ENCODE measurements at regions not wholly inside any gene's neighbourhood (a gene's known extent, or its start where the extent isn't known, plus 50 kb on each side); places are given as distances from the start of the nearest gene placed in this dataset.

DNA sequence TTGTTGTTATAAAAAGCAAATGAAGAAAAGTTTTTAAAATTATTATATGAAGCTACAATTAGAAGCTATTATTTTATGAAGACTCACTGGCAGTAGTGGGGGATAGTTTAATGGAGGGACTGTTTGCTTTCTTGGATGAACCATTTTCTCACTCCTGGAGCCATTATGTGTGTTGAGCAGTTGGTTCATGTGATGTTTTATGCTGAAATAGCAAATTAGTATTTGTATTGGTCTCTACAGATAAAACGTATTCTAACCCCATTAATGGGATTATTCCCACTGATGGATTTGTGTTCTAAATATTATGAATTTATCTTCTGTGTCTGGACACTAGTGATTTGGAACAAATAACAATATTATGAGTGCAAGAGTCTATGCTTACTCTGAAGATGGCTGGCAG lies 507.5 kb upstream of the FSHR start:
- no peak for DNase-seq (ENCODE audit: low read depth)
- TF ChIP-seq, protein P1, sequence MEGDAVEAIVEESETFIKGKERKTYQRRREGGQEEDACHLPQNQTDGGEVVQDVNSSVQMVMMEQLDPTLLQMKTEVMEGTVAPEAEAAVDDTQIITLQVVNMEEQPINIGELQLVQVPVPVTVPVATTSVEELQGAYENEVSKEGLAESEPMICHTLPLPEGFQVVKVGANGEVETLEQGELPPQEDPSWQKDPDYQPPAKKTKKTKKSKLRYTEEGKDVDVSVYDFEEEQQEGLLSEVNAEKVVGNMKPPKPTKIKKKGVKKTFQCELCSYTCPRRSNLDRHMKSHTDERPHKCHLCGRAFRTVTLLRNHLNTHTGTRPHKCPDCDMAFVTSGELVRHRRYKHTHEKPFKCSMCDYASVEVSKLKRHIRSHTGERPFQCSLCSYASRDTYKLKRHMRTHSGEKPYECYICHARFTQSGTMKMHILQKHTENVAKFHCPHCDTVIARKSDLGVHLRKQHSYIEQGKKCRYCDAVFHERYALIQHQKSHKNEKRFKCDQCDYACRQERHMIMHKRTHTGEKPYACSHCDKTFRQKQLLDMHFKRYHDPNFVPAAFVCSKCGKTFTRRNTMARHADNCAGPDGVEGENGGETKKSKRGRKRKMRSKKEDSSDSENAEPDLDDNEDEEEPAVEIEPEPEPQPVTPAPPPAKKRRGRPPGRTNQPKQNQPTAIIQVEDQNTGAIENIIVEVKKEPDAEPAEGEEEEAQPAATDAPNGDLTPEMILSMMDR (conservative IDR thresholded peaks at IDR 0.05; ENCODE audit: low read depth, low read length), result no peak
- H3K4me3 ChIP-seq (ENCODE audit: low read depth, low read length), result no peak overlapping the region

DNA sequence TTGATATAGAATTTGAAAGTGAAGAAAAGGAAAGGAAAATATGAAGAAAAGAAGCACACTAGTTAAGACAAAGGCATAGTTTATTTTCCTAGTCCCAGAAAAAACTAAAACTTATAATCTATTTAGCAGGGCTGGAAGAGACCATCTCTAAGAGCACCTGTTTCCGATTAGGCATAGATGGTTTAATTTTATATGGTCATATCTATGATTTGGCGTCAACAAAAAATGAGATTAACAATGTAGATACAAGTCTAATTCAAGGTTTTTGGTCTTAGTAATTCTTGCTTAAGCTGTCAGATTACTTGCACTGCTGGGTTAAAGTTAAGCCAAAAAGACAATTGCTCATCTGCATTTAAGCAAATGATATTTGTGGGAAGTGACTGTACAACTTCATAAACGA lies 502.5 kb upstream of the FSHR start:
- TF ChIP-seq, protein P1 (conservative IDR thresholded peaks at IDR 0.05; ENCODE audit: low read depth, low read length), result no peak
- H3K4me3 ChIP-seq (ENCODE audit: low read depth, low read length), result no peak overlapping the region
- no peak for DNase-seq (ENCODE audit: low read depth)

DNA sequence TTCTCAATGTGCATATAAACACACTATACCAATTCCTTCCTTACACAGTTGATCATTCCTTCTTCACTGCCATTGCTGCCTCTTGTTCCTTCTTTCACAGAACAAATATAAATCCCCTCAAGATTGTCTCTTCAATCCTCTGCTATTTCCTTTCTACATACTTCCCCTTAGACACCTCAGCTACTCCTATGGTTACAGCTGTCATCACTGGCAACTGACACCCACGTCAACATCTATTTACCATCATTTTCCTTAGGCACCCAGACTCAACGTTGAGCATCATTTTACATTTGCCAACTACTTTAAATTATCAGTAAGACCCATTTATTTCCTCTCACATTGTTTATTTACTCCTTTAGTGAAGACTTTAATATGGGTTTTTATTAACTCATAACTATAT lies 488.8 kb upstream of the FSHR start:
- TF ChIP-seq, protein P1 (conservative IDR thresholded peaks at IDR 0.05; ENCODE audit: low read depth, low read length), result no peak
- no peak for DNase-seq (ENCODE audit: low read depth)
- no peak overlapping the region for H3K4me3 ChIP-seq (ENCODE audit: low read depth, low read length)

DNA sequence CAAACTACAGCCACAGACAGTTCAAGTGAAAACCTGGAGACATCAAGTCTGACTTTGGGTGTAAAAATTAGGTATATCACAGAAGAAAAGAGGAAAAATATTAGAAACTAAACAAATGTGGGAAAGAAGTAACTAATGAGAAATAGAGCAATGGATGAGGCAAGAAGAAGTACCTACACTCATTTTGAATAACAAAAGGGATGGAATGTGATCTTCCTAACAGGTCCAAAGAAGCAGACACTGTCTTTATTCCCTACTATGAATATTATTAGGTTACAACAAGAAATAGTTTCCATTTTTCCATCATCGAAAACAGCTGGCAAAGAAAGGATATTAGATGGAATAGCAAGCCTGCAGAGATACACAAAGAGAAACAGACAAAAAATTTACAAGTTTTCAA lies 486.3 kb upstream of the FSHR start:
- H3K4me3 ChIP-seq (ENCODE audit: low read depth, low read length), result no peak overlapping the region
- no peak for DNase-seq (ENCODE audit: low read depth)
- TF ChIP-seq, protein P1 (conservative IDR thresholded peaks at IDR 0.05; ENCODE audit: low read depth, low read length), result no peak

DNA sequence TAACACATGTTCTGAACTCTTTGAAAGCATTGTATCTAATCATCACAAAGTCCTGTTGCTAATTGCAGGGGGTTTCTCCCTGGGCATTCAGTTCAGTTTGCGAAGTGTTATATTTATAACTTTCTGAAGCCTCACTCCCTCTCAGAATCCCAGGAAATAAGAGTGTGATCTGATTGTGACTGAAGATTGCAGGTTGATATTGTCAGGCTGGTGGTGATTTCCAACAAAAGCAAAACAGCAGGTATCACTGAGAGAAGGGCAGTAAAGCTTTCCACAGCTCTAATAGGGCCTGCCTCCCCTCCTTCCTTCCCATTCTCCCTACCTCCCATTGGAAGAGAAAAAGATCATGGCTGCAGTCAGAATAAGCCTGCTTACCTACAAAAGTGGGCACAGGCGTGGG lies 466.7 kb upstream of the FSHR start:
- no peak overlapping the region for H3K4me3 ChIP-seq (ENCODE audit: low read depth, low read length)
- DNase-seq (ENCODE audit: low read depth), result no peak
- TF ChIP-seq, protein P1 (conservative IDR thresholded peaks at IDR 0.05; ENCODE audit: low read depth, low read length), result no peak

DNA sequence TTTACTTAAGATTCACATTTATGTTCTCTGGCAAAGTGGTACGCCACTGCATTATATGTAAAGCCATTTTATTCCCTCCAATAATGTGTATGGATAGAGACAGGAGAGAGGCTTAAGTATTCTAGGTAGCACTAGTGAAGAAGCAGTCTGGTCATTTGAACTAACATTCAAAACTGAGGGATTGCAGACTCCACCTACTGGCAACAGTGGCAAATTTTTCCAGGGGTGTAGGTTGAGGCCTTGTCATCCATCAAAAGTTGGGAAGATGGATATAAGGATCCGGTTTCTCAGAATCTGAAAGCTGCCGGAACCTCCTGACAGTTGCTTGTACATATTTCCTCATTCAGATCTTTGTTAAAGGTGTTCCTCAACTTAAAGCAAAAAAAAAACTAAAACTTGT lies 465.5 kb upstream of the FSHR start:
- no peak overlapping the region for H3K4me3 ChIP-seq (ENCODE audit: low read depth, low read length)
- no peak for DNase-seq (ENCODE audit: low read depth)
- TF ChIP-seq, protein P1 (conservative IDR thresholded peaks at IDR 0.05; ENCODE audit: low read depth, low read length), result peak; percentile 56

DNA sequence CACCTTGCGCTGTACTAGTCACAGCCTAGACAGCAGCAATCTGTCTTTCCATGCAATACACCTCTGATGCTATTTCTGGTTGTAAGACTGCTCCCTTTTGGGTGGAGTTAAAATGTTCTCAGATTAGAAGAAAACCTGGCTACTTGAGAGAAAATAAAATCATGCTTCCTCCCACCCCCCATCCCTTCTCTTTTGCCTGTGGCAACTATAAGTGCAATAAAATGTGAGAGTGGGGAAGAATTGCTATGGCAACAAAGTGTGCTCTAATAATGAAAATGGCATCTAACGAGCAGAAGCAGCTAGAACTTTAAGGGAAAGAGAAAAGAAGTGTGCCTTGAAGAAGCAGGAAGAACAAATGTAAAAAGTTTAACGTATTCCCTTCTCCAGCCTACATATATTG lies 464.2 kb upstream of the FSHR start:
- DNase-seq (ENCODE audit: low read depth), result no peak
- TF ChIP-seq, protein P1 (conservative IDR thresholded peaks at IDR 0.05; ENCODE audit: low read depth, low read length), result no peak
- no peak overlapping the region for H3K4me3 ChIP-seq (ENCODE audit: low read depth, low read length)

Measured in epithelial cell of proximal tubule (primary cell).